KBM-7 (cell line): ENCODE measurements at regions not wholly inside any gene's neighbourhood (a gene's known extent, or its start where the extent isn't known, plus 50 kb on each side); places are given as distances from the start of the nearest gene placed in this dataset.
"Not testable (repeated sequence)": the region's sequence is repeated elsewhere in the genome, so short reads cannot be mapped to it uniquely, and the experiment has no call there.

Experiments used
- DNase-seq: peaks from one replicate; pipeline ENCODE4 v3.0.0-alpha.2; 2015
- in situ Hi-C: fragments of 300-500 bp; cut with MboI; formaldehyde crosslinking; loops from 2 replicates; pipeline ENCODE4 v1.14.3; 2020; ENCODE audit warnings: low sequenced_read_pairs, low pct_unique_long_range_greater_than_20kb, mixed read lengths

GRCh38 chr11:21707116-21707739, 485.7 kb upstream of the ANO5 start:
- no peak for DNase-seq
- in situ Hi-C loops, result no loop called here

GRCh38 chr11:21710809-21711208, 482.1 kb upstream of the ANO5 start:
- in situ Hi-C loops, result no loop called here
- no peak for DNase-seq

- in situ Hi-C loops, result no loop called here
- no peak for DNase-seq
Observed at GRCh38 chr11:21711341-21711740, 481.5 kb upstream of the ANO5 start.

- no peak for DNase-seq
- in situ Hi-C loops, result no loop called here
Observed at GRCh38 chr11:21723678-21724077, 469.2 kb upstream of the ANO5 start.

- DNase-seq, result no peak
- in situ Hi-C loops, result no loop called here
Observed at GRCh38 chr11:21727102-21727501, 465.8 kb upstream of the ANO5 start.

GRCh38 chr11:21736404-21736803, 456.5 kb upstream of the ANO5 start:
- no peak for DNase-seq
- in situ Hi-C loops, result no loop called here

GRCh38 chr11:21752475-21753243, 440.2 kb upstream of the ANO5 start:
- DNase-seq, in situ Hi-C loops: not testable (repeated sequence)

- in situ Hi-C loops, DNase-seq: not testable (repeated sequence)
Observed at GRCh38 chr11:21753244-21753767, 439.6 kb upstream of the ANO5 start.

- no peak for DNase-seq
- in situ Hi-C loops, result no loop called here
Observed at GRCh38 chr11:21761000-21761399, 431.9 kb upstream of the ANO5 start.

- in situ Hi-C loops, result no loop called here
- DNase-seq, result no peak
Observed at GRCh38 chr11:21768388-21768787, 424.5 kb upstream of the ANO5 start.

- in situ Hi-C loops, result no loop called here
- DNase-seq, result no peak
Observed at GRCh38 chr11:21769188-21769587, 423.7 kb upstream of the ANO5 start.

GRCh38 chr11:21771097-21771496, 421.8 kb upstream of the ANO5 start:
- DNase-seq, result no peak
- in situ Hi-C loops, result no loop called here

GRCh38 chr11:21774212-21774611, 418.7 kb upstream of the ANO5 start:
- in situ Hi-C loops, result no loop called here
- no peak for DNase-seq

GRCh38 chr11:21775911-21776310, 417.0 kb upstream of the ANO5 start:
- DNase-seq, result no peak
- in situ Hi-C loops, result no loop called here

- no peak for DNase-seq
- in situ Hi-C loops, result no loop called here
Observed at GRCh38 chr11:21783954-21784353, 408.9 kb upstream of the ANO5 start.

- no peak for DNase-seq
- in situ Hi-C loops, result no loop called here
Observed at GRCh38 chr11:21785351-21785750, 407.5 kb upstream of the ANO5 start.

GRCh38 chr11:21794306-21794705, 398.6 kb upstream of the ANO5 start:
- in situ Hi-C loops, result no loop called here

GRCh38 chr11:21798216-21798615, 394.7 kb upstream of the ANO5 start:
- DNase-seq, result no peak
- in situ Hi-C loops, result no loop called here

More at GRCh38 chr11:21794306-21794705, 398.6 kb upstream of the ANO5 start:
- no peak for DNase-seq

GRCh38 chr11:21804523-21804922, 388.4 kb upstream of the ANO5 start:
- DNase-seq, in situ Hi-C loops: not testable (repeated sequence)

GRCh38 chr11:21806508-21806907, 386.4 kb upstream of the ANO5 start:
- no peak for DNase-seq
- in situ Hi-C loops, result no loop called here

- DNase-seq, result no peak
- in situ Hi-C loops, result no loop called here
Observed at GRCh38 chr11:21806947-21807346, 385.9 kb upstream of the ANO5 start.
